ENCODE measurements at regions not wholly inside any gene's neighbourhood (a gene's known extent, or its start where the extent isn't known, plus 50 kb on each side); places are given as distances from the start of the nearest gene placed in this dataset.
A peak's percentile ranks its signal among the peaks of the same experiment; 100 is the strongest.

- DNase-seq (ENCODE audit: low read depth) = no peak
Observed at GRCh38 chr4:124478470-124478869, 234.1 kb downstream of the ANKRD50 start.

- DNase-seq (ENCODE audit: low read depth) = no peak
Observed at GRCh38 chr4:124480061-124480460, 232.5 kb downstream of the ANKRD50 start.

GRCh38 chr4:124481123-124481522 is 231.4 kb downstream of the ANKRD50 start:
- peak; percentile 16 for DNase-seq (ENCODE audit: low read depth)

- DNase-seq (ENCODE audit: low read depth) = no peak
Observed at GRCh38 chr4:124483048-124483906, 229.3 kb downstream of the ANKRD50 start.

- DNase-seq (ENCODE audit: low read depth) = no peak
Observed at GRCh38 chr4:124484008-124484407, 228.5 kb downstream of the ANKRD50 start.

- no peak for DNase-seq (ENCODE audit: low read depth)
Observed at GRCh38 chr4:124484940-124485339, 227.6 kb downstream of the ANKRD50 start.

- DNase-seq (ENCODE audit: low read depth) = no peak
Observed at GRCh38 chr4:124486423-124486822, 226.1 kb downstream of the ANKRD50 start.

- DNase-seq (ENCODE audit: low read depth) = no peak
Observed at GRCh38 chr4:124487651-124488050, 224.9 kb downstream of the ANKRD50 start.

GRCh38 chr4:124491361-124492145 is 221.0 kb downstream of the ANKRD50 start:
- DNase-seq (ENCODE audit: low read depth) = no peak

- DNase-seq (ENCODE audit: low read depth) = no peak
Observed at GRCh38 chr4:124499261-124499660, 213.3 kb downstream of the ANKRD50 start.

GRCh38 chr4:124501576-124501975 is 211.0 kb downstream of the ANKRD50 start:
- no peak for DNase-seq (ENCODE audit: low read depth)

GRCh38 chr4:124504431-124504830 is 208.1 kb downstream of the ANKRD50 start:
- no peak for DNase-seq (ENCODE audit: low read depth)

GRCh38 chr4:124505211-124505610 is 207.3 kb downstream of the ANKRD50 start:
- no peak for DNase-seq (ENCODE audit: low read depth)

GRCh38 chr4:124509151-124509550 is 203.4 kb downstream of the ANKRD50 start:
- no peak for DNase-seq (ENCODE audit: low read depth)

- DNase-seq (ENCODE audit: low read depth) = no peak
Observed at GRCh38 chr4:124514588-124514987, 197.9 kb downstream of the ANKRD50 start.

- DNase-seq (ENCODE audit: low read depth) = no peak
Observed at GRCh38 chr4:124515591-124515990, 196.9 kb downstream of the ANKRD50 start.

GRCh38 chr4:124519196-124519595 is 193.3 kb downstream of the ANKRD50 start:
- no peak for DNase-seq (ENCODE audit: low read depth)

- no peak for DNase-seq (ENCODE audit: low read depth)
Observed at GRCh38 chr4:124523816-124524215, 188.7 kb downstream of the ANKRD50 start.

- DNase-seq (ENCODE audit: low read depth) = no peak
Observed at GRCh38 chr4:124525524-124525923, 187.0 kb downstream of the ANKRD50 start.

GRCh38 chr4:124526331-124526730 is 186.2 kb downstream of the ANKRD50 start:
- DNase-seq (ENCODE audit: low read depth) = no peak

- DNase-seq (ENCODE audit: low read depth) = no peak
Observed at GRCh38 chr4:124526769-124527168, 185.8 kb downstream of the ANKRD50 start.

- no peak for DNase-seq (ENCODE audit: low read depth)
Observed at GRCh38 chr4:124527364-124527763, 185.2 kb downstream of the ANKRD50 start.

- DNase-seq (ENCODE audit: low read depth) = no peak
Observed at GRCh38 chr4:124529131-124529530, 183.4 kb downstream of the ANKRD50 start.
